Uterus (tissue), 2 donors: ENCODE measurements at regions not wholly inside any gene's neighbourhood (a gene's known extent, or its start where the extent isn't known, plus 50 kb on each side); places are given as distances from the start of the nearest gene placed in this dataset.

Experiments used
- CTCF ChIP-seq, 4 experiments: fragments of 200-600 bp in 2 of 4; fragments of 450-650 bp in 2 of 4; sonication (generic) in 2 of 4; IDR thresholded peaks; one replicate each; pipeline ENCODE4 v1.5.1; 2016 to 2019; ENCODE audit warnings: antibody characterized with exemption in 4 of 4, mild to moderate bottlenecking in 2 of 4, moderate library complexity in 1 of 4
- POLR2A ChIP-seq, 2 donors: fragments of 450-650 bp; IDR thresholded peaks; one replicate each; pipeline ENCODE4 v1.6.1; 2016; ENCODE audit warnings: antibody characterized with exemption in 2 of 2, mild to moderate bottlenecking in 1 of 2, moderate library complexity in 1 of 2

GRCh38 chr22:48931452-48931851, 896.2 kb downstream of the BRD1 start:
- TF ChIP-seq POLR2A (IDR thresholded peaks at IDR 0.05) (no peak), CTCF (IDR thresholded peaks at IDR 0.05) (no peak)
